HS-27A (cell line): ENCODE measurements at regions not wholly inside any gene's neighbourhood (a gene's known extent, or its start where the extent isn't known, plus 50 kb on each side); places are given as distances from the start of the nearest gene placed in this dataset.

Experiments
- DNase-seq: peaks from one replicate; pipeline ENCODE4 v3.0.0-alpha.2; 2012; ENCODE audit warnings: low read depth, missing footprints

- DNase-seq: no peak
Measured at GRCh38 chr13:29999492-30000369, 149.3 kb upstream of the UBL3 start.

GRCh38 chr13:29996316-29996715, 145.9 kb upstream of the UBL3 start:
- DNase-seq: no peak

- DNase-seq: no peak
Measured at GRCh38 chr13:29994911-29995595, 144.6 kb upstream of the UBL3 start.

DNA sequence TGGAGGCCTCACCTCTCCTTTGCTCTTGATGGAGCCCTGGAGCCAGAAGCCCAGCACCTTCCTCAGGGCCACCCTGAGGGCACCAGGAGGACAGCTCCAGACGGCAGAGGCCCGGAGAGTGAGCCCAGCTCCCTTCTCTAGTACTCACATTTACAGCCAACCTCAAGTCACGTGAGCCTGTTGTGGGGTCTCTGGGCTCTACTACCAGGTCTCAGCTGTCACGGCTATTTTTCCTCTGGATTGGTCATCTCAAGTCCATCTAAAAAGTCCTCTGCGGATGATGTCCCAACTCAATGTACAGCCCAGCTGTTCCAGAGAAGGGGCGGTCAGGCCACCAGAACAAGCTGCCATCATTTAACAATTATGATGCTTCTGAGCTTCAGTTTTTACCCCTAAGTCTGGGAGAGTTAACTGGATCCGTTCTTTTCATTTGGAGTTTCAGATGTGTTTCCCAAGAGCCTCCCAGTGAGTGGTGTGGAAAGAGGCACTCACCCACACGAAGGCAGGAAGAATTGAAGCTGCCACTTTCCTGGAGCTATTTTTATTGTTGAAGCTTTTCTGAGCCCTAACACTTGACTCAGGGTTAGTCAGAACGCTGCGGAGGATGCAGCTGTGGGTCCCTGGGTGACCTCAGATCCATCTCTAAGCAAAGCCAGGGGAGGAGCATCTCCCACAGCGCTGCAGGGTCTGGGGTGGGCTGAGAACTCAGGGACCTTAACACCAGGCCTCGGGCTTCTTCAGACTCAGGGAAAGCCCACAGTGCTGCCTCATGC, 143.5 kb upstream of the UBL3 start:
- peak; percentile 3 for DNase-seq

GRCh38 chr13:29993196-29993595, 142.8 kb upstream of the UBL3 start:
- no peak for DNase-seq

GRCh38 chr13:29991343-29991742, 140.9 kb upstream of the UBL3 start:
- DNase-seq: peak; percentile 60

DNA sequence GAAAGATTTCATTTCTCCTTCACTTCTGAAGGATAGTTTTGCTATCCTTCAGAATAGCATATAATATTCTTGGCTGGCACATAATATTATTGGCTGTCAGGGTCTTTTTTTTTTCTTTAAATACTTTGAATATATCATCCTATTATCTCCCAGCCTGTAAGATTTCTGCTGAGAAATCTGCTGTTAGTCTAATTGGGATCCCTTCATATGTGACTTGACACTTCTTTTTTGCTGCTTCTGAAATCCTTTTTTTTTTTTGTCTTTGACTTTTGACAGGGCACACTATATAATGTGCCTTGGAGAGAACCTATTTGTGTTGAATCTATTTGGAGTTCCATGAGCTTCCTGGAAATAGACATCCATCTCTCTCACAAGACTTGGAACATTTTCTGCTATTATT, 136.9 kb upstream of the UBL3 start:
- no peak for DNase-seq

- no peak for DNase-seq
Measured at GRCh38 chr13:29980339-29980738, 129.9 kb upstream of the UBL3 start.

- DNase-seq: no peak
Measured at GRCh38 chr13:29978211-29978610, 127.8 kb upstream of the UBL3 start.

DNA sequence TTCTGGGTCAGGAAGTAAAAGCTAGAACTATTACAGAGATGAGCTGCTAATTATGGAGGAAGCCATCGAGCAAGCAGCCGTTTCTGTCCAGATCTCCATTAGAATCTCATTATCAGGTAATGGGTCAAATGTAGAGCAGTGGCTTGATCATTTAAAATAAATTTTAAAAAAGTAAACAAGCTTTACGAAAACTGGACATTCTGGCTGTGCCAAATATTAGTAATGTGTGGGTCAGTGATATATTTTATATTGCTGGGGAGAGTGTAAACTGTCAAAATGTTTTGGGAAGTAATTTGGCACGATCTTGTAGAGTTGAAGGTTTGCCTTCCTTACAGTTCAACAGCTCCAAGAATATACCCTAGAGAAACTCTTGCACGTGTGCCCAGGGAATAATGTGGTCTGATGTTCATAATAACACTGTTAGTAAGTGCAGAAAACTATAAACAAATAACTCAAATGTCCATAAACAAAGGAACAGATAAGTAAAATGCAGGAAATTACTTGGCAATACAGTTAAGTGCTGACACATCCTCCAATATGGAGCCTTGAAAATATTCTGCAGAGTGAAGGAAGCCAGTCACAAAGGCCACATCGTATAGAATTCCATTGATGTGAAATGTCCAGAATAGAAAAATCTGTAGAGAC, 127.2 kb upstream of the UBL3 start:
- DNase-seq: no peak

DNA sequence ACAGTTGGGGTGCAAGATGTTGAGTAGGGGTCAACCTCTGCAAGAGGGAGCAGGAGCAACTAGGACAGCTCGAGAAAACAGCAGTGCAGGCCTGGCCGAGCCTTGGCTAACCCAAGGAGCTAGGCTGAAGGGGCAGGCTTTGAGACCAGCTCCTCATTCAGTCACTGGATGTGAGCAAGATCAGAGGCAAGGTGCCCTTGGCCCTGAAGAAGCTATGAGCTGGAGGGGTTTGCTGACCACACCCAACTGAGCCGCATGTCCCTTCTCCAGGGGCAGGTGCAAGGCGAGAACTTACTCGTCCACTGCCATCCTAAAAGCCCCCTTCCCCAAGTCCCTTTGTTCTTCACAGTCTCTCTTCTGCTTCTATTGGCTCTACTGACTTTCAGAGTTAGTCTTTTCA, 126.1 kb upstream of the UBL3 start:
- no peak for DNase-seq

DNA sequence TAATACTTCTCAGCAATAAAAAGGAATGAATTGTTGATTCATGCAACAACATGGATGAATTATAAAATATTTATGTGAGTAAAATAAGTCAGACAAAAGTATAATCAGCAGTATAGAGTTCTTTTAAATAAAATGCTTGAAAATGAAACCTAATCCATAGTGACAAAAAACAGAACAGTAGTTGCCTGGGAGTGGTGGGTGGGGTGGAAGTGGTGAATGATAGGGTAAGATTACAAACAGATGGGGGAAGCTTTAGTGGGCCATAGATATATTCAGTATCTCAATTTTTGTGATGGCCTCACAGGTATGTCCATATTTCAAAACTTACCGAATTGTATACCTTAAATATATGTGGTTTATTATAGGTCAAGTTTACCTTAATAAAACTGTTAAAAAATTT, 124.9 kb upstream of the UBL3 start:
- DNase-seq: no peak

- peak; percentile 24 for DNase-seq
Measured at GRCh38 chr13:29969286-29969685, 118.9 kb upstream of the UBL3 start.

- no peak for DNase-seq
Measured at GRCh38 chr13:29964181-29964845, 113.9 kb upstream of the UBL3 start.

GRCh38 chr13:29963089-29963488, 112.7 kb upstream of the UBL3 start:
- DNase-seq: no peak

- DNase-seq: no peak
Measured at GRCh38 chr13:29961036-29961670, 110.7 kb upstream of the UBL3 start.

- no peak for DNase-seq
Measured at GRCh38 chr13:29959603-29960002, 109.2 kb upstream of the UBL3 start.

- DNase-seq: no peak
Measured at GRCh38 chr13:29959086-29959485, 108.7 kb upstream of the UBL3 start.

GRCh38 chr13:29958476-29958875, 108.1 kb upstream of the UBL3 start:
- no peak for DNase-seq

DNA sequence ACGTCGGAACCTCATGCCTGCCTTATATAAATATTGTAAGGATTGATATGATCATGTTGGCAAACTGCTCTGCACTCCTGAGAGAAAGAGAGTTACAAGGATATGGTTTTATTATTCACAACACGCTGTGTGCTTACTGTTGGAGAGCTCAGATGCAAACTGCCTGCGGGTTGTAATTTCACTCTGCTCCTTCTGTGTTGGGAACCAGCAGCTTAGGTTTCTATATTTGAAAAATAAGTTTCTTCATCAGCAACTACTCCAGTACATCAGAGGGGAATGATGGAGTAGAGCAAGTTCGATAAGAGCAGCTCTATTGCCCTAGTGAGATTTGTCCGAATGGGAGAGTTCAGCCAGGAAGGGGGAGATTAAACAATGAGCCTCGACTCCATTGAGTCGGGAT, 106.9 kb upstream of the UBL3 start:
- DNase-seq: no peak

- DNase-seq: no peak
Measured at GRCh38 chr13:29956853-29957252, 106.4 kb upstream of the UBL3 start.
